GM21515 (cell line): ENCODE measurements at regions not wholly inside any gene's neighbourhood (a gene's known extent, or its start where the extent isn't known, plus 50 kb on each side); places are given as distances from the start of the nearest gene placed in this dataset.

Experiments
- ATAC-seq: cut with Tn5 transposase; IDR thresholded peaks from one replicate; pipeline ENCODE4 v1.9.1; 2021; ENCODE audit not compliant: unreplicated experiment

DNA sequence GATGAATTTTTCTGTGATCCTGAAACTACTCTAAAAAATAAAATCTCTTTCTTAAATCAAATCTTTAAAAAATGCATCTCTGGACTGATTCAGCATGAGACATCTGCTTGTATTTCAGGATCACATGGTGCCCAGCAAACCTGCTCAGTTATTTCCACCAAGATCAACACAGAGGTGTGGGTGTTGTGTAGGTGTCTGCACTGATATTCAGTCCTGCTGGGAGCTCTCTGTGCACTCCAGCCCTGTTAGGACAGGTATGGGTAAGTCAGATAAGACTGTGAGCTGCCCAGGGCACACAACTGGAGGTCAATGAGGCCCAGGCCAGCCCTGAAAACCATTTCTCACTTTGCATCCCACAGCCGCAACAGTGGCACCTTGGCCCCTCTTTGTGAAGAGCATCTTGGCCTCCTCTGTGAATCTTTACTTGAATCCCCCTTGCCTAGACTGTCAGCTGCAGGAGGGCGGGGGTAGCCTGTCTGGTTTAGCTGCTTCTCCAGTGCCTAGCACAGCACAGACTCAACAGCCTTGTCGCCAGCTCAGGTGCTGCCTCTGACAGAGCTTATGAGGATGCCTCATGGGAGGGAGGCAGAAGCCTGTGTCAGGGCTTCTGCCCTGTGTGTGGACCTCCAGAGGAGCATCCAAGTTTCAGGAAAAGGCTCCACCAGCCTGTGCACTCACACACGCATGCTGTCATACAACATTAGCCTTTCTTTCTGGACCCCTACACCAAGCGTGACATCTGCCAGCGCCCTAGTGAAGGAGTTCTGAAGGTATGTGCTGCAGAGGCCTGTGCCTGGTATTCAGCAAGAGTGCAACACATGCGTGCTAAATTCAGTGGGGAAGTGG is 187.6 kb upstream of the CST7 start:
- no peak for ATAC-seq

DNA sequence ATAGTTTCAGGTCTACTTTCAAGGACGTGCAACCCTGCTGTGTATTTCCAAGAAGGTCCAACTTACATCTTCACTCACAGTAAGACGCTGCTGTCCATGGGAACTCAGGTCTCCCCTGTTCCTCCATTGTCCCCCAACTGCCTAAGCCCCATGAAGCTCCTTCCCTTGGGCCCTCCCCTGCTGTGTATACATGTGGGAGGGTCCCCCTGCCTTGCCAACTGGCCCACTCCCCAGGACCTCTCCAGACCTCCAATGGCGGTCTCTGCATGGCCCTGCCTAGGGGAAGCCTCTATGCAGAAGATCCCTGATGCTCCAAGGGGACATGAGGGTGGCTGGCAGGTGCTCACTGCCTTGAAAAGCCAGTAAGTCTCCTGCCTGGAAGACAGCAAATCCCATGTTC is 186.7 kb upstream of the CST7 start:
- no peak for ATAC-seq

DNA sequence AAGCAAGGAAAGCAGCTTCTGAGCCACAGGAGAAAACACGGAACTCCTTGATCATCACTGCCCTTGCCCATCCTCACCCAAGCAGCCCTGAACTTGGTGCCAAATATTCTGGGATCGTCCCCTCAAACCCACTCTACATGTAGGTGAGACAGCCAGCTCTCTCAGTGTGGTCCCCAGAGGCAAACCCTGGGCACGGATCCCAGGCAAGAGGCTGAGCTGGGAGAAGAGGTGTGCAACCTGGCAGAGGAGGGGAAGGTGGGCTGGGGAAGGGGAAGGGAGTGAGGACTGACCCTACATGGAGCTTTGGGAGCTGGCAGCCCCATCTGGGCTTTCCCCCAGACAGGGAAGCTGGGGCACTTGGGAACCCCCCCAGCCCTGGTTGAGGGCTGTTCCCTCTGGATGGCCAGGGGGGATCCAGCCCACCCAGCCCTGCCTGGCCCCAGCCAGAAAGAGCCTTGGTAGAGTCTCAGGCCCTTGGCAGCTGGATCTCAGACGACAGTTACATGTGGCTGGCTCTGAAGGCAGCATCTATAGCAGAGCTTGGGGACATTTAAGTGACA is 186.2 kb upstream of the CST7 start:
- ATAC-seq: no peak

DNA sequence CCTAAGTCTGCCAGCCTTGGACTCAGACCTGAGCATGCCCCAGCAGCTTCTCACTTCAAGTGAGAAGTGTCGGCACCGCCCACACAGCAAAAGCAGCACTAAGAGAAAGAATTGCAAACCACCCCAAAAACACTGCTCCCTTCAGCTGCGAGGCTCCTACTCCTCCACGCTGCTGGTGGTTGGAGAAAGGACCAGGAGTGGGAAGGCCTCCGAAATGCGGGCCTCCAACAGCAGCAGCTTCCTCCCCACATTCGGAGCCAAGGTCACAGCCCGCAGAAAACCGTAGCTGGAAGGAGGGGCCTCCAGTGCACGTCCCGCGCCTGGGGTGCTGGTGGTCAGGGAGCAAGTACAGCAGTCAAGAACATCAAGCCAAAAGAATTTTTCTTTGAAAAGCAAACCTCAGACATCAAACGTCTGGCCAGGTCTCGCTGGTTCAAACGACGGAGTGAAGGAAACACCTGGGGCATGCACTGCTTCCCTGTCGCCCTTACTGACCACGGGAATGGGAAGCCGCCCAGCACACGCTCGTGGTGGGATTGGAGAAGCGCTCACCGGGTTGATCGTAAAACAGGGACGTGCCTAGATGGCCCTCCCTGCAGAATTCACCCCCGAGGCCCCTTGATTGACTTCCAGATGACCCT is 185.6 kb upstream of the CST7 start:
- no peak for ATAC-seq

DNA sequence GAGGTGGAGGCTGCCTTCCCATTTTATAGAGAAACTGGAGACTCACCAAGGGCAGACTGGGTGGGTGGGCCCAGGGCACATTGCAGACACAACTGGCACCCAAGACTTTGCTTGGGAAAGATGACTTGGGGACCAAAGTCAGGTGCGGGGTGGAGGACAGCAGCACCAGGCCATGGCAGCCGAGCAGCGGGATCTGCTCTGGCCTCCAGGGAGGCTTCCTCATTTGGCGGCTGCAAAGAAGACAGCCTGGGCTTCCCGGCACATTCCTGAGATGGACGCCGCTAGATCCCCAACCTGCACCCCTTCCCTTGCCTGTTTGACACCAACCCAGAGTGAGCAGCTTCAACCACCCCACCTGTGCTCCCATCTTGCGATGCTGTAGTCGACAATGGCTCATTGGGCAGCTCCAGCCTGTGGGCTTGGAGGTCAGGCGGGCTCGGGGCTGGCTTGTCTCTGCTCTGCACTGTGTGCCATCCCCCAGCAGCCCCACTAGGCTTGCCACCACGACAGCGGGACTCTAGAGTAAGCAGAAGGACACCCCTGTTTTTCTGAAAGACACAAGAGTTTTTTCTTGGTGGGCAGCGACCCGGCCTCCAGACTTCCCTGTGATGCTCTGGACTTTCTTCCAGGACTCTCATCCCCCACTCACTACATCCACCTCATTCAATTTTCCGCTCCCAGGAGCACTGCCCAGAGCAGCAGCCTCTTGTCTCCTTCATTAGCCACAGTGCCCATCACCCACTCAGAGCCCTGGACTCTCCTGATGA is 184.9 kb upstream of the CST7 start:
- ATAC-seq: no peak

DNA sequence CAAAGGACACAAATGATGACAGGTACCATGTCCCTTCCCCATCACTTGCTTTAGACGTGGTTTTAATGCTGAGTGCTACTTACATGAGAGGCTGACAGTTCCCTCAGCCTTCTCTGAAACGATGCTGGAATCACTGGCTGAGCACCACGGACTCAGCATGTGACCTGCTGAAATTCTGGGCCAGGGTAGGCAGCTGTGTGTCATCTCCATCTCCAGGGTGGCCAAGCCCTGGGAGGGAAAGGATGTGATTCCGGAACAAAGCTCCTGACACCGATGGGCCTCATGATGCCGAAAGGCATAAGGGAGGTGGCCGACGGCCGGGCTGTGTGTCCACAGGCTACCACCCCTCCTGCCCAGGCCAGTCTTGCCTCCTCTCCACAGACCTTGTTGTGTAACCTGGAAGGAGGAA is 184.3 kb upstream of the CST7 start:
- ATAC-seq: no peak

DNA sequence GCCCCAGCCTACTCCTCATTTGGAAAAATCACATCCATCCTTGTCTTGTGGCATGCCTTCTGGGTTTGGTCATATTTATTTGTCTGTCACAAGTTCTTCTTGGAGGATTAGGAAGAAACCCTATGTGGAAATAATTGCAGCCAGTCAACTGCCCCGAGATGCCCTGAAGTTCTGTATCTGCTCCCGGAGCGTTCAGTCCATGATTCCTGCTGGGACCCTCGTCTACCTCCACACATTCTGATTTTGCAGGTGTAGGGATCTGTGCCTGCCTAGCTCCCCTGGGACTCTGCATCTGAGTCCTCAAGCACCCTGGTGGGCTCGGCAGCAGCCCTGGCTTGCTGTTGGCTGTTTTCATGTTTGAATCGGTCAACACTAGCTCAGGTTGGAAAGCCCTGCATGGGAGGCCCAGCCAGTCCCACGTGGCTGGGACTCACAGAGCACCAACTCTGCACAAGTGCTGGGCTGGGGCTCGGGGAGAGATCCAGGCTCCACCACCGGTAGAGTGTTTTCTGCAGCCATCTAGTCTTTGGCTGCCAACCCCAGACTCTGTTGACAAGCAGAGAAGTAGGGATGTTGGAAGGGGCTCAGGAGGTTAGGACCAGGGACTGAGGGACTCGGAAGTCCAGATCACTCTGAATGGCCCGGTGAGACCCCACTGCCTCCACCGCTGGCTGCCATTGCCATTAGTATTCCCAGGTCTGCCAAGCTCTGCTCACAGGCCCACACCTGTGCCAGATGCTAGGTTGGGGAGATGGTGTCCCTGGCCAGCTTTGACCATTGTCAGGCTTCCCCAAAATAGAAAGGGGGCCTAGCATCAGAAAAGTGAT is 183.5 kb upstream of the CST7 start:
- no peak for ATAC-seq

DNA sequence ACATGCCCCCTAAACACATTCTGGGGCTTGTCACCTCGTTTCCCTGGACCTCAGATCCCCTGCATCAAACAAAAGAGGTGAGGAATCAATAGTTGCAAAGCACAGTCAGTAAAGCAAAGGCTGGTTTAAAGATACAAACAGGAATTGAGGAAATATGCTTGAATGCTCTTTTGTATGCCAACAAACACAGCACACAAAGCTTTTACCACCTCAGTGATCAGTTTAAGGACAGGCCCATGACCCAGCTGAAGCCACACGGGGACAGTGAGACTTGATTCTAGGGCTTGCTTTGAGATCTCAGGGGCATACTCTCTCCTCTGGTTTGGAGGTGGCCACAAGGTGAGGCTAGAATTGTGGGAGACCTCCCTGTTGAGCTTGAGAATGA is 182.9 kb upstream of the CST7 start:
- ATAC-seq: no peak

DNA sequence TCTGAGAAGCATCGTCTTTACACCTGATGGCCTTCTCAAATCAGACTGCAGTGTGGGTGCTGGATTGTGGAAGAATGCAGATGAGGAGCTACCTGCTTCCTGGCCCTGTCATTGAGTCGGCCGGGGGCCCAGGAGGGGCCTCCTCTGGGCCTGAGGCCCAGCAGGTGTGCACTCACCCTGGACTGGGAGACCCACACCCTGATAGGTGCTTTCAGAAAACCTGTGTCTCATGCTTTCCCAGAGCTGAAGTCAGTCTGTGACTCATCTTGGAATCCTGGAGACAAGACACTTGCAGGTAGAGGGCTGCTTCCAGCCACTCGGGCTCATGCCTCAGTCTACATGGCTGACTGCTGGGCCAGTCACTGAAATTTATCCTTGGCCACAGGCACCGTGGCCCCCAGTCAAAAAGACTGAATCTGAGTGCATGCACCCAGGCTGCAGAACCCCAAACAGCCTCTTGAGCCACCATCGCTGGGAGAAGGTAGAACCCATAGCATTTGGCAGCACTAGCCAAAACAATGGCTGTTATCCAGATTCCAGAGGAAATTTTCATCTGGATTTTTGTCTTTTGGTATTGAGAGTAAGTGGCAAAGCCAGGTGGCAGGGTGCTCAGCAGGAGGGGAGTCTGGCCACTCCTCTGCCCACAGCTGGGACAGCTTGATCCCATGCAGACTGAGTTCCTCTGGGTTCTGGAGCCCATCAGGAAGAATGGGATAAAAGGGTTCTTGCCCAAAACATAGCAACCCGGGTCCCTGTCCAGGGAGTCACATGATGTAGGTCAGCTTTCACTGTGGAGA is 182.0 kb upstream of the CST7 start:
- ATAC-seq: no peak

DNA sequence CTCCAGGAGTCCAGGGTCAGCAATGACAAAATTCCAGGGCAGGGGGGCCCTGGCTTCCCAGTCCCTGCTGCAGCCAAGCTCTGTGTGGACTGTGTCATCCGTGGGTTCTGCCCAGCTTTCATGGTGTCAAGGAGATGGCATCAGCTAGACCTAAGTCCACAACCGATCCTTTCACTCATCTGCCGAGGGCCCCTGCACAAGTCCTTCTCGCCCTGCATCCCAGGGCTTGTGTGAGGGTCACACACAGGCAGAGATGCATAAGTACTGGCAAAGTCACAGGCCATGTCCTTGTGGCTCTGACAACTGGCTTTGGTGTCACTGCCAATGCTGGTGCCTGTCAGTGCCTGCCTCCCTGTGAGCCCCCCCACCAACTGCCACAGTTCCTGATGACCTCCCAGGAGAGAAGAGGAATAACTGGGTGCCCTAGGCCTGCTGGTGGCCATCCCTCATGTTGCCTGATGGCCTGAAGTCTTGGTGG is 181.4 kb upstream of the CST7 start:
- ATAC-seq: no peak

DNA sequence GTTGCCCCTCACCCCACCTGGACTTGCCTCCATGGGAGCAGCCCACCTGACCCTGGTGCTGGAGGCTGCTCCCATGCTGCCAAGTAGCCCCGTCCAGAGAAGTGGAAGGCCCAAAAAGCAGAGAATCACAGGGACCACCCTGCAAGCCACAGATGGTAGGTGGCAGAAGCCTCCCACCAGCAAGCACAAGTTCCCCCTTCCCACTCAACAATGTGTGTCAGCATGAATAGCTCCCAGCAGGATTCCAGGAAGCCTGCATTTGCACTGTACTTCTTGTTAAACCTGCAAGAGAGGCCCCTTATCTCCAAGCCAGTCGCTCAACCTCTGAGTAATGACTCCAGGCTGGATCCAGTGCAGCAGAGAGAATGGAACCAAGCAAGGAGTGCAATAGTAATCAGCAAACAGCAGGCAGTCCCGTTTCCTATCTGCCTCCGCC is 180.8 kb upstream of the CST7 start:
- ATAC-seq: no peak

DNA sequence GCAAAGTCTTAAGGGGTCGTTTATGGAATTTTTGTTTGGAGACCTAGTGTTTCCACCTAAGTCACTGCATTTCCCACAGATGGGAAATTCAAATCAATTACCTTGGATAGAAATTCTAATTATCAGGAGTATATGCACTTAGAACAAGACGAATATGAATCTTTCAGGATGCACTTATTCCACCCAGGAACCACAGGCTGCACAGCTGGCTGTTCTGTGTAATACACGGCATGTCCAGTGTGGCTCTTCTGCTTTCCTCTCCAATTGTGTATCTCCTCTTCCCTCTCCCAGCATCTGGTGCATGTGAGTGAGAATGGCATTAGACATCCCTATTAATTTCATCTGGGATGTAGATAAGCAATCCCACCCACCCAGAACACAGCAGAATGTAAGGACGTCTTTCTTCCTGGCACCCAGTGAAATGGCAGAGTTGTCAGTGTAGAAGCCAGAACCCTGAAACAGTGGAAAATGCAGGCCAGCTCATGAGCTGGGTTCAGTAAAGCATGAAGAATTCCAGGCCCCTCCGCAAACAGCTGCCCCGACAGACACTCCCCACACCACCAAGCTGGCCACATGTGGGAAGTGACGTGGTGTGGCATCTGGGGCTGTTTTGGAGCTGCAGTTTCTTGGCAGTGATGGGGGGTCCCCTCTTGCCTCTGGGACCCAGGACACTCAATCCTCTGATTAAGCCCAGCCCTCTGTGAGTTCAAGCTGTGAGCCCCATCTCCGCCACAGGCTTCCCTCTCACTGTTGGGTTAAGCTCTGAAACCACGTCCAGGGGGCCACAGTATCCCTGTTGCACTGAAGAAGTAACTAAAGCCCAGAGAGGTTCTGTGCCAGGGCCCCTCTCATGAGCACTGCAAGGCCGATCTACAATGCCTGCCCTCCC is 180.1 kb upstream of the CST7 start:
- ATAC-seq: no peak

DNA sequence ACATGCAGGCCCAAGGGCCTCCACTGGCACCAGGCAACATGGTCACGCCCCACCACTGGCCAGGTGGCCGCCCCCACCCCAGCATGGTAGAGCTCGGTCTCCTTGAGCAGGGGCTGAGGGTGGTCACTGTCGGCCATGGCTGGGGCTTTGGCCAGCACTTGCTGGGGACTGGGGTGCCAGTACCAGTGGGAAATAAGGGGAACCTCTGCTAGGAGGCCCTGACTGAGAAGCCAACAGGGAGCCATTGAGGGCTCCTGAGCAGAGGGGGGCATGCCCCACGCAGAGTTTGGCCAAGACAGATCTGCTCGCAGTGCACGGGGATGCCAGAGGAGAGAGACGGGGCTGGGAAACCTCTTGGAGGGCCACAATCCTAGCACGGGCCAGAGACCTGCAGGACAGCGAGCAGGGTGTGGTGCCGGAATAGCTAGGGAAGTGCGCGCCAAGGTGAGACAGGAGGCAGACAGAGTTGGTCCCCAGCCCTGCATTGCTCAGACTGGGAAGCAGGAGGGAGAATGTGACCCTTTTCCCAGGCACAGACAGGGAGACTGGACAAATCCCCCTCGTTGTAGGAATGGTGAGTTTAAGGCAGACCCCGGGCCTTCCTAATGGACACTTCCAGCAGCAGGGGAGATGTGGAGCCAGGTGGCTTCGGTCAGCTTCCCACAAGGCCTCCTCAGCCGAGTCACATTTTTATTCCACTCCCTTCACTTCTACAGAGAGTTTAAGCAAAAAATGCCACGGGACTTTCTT is 179.0 kb upstream of the CST7 start:
- ATAC-seq: no peak

DNA sequence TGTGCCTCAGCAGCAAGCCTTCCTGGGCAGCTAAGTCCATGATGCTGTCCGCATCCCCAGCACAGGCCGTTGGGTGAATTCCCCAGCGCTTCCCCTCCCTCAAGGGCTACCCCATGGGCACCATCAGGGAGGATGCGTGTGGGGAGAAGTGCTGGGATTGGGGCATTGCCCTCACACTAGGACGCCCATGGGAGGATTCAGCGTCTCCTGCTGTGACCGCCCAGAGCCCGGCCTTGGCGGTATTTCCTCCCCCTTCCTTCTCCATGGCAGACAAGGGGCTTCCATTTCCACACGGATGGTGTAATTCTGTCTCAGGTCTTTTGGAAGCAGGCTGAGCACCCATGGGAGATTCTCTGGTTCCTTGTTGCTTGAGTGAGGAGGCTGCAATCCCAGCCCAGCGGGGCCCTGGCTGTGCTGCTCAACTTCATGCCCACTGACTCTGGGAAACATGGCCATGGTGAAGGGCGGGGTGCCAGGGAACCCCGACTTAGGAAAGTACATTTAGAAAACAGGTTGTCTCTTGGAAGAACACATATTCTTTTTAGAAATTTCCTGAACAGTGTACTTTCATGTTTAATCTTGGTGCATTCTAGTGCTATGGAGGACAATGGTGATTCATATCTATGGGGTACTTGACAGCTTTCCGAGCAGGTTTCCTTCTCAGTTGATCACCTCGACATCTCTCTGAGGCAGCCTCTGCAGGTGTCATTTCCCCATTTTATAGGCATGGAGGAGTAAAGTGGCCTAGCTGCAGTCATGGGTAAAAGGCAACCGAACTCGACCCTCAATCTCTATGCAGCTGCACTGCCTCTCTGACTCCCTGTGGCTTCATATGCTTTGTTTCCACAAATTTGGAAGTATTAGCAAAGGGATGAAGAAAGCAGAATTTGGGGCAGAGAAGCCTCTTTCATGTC is 178.2 kb upstream of the CST7 start:
- ATAC-seq: no peak

DNA sequence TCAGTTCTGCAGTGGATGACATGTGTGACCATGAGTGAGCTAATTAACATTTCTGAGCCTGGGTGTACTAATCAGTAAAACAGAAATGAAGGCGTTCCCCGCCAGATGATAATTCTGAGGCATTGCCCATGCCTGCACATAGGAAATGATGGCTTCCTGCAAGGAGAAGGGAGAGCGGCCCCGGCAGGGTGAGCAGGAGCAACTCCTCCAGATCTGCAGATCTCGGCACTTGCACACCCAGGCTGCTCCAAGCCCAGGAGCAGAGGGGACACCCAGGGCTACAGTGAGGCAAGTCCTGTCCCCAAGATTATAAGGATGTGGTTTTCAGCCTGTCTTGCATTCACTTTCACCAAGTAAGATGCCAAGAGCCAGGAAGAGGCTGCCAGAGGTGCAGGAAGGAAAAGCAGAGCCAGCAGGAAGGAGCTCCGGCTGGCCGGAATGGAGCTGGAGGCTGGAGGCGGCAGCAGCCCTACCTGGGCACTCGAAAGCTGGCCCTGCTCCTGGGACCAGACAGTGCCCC is 177.5 kb upstream of the CST7 start:
- ATAC-seq: no peak

DNA sequence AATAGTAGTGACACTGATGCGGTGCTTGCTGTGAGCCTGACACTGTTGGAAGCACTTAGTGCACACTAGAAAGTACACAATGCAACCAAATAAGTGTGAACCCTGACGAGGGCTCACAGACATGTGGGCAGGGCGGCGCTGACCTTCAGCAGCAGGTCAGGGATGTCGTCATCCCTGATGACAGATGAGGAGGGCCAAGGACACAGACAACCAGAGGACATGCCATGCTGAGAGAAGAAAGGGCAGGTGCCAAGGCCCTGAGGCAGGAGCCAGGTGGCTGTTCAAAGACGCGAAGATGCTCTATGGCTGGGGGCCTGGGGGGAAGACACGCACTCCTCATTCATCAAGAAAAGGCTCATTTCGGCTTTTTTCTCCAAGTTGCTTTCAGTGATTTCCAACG is 176.4 kb upstream of the CST7 start:
- ATAC-seq: no peak

DNA sequence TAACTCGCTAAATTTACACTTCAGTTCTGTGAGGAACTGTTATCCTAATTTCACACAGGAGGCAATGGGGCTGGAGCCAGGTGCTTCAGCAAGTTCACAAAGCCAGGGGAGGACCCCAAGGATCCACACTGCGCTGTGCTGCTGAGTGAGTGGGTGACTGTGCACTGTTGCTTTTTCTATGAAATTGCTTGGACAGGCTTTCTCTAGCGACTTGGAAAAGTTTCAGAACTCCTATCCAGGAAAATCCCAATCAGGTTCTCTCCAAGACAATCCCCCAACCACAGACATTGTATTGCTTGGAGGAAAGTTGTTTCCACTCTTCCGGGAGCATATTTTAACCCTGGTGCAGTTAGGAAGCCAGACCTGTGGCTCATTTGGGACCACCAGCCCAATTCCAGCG is 175.9 kb upstream of the CST7 start:
- no peak for ATAC-seq
